H1 (cell line): ENCODE measurements at regions not wholly inside any gene's neighbourhood (a gene's known extent, or its start where the extent isn't known, plus 50 kb on each side); places are given as distances from the start of the nearest gene placed in this dataset.

Source experiments
- CTCF ChIA-PET: fragments of 300-600 bp; sonication (Branson Sonifier 250); formaldehyde crosslinking; loops from one replicate; lab custom pipeline; 2021; ENCODE audit not compliant: partially characterized antibody; lab: Charles Lee
- POLR2A ChIA-PET: fragments of 300-600 bp; sonication (Branson Sonifier 250); formaldehyde crosslinking; loops from one replicate; lab custom pipeline; 2021; ENCODE audit warnings: inconsistent platforms; ENCODE audit not compliant: partially characterized antibody; lab: Charles Lee
- DNase-seq, 2 experiments: peaks; one replicate each; pipeline versions ENCODE4 v3.0.0 to v3.0.0-alpha.2; 2010 to 2022; ENCODE audit warnings: low spot score in 2 of 2, low read depth in 1 of 2, mixed read lengths in 1 of 2
- FAIRE-seq: peaks from 2 replicates; lab custom pipeline; 2011; peaks lifted over from hg19 to GRCh38; lab: Jason Lieb, UNC
- H2AFZ ChIP-seq: 2 replicates; pipeline ENCODE4 v1.8.1; 2012; ENCODE audit warnings: low read length, inconsistent platforms
- H2AK5ac ChIP-seq: 2 replicates; pipeline ENCODE4 v1.6.1; 2013; ENCODE audit warnings: low read depth, low read length
- H2BK120ac ChIP-seq: replicated peaks from 2 replicates; pipeline ENCODE3; 2013; ENCODE audit warnings: low read depth, low read length, inconsistent platforms
- H2BK12ac ChIP-seq: 2 replicates; pipeline ENCODE4 v1.6.1; 2013; ENCODE audit warnings: low read depth, low read length
- H2BK15ac ChIP-seq: 2 replicates; pipeline ENCODE4 v1.6.1; 2013; ENCODE audit warnings: low read length
- H2BK20ac ChIP-seq: 2 replicates; pipeline ENCODE4 v1.6.1; 2013; ENCODE audit warnings: low read length
- H2BK5ac ChIP-seq: 2 replicates; pipeline ENCODE4 v1.6.1; 2013; ENCODE audit warnings: low read depth, low read length
- H3K14ac ChIP-seq: 2 replicates; pipeline ENCODE4 v1.6.1; 2013; ENCODE audit warnings: inconsistent platforms; ENCODE audit not compliant: insufficient read length
- H3K18ac ChIP-seq: 2 replicates; pipeline ENCODE4 v1.6.1; 2013; ENCODE audit warnings: low read length; ENCODE audit errors: extremely low read depth
- H3K23ac ChIP-seq: 2 replicates; pipeline ENCODE4 v1.6.1; 2013; ENCODE audit warnings: inconsistent platforms; ENCODE audit not compliant: insufficient read length
- H3K23me2 ChIP-seq: 2 replicates; pipeline ENCODE4 v1.6.1; 2013; ENCODE audit warnings: low read depth, low read length
- H3K27ac ChIP-seq: 2 replicates; pipeline ENCODE4 v1.6.1; 2011; ENCODE audit warnings: low read depth, low read length, inconsistent platforms
- H3K27me3 ChIP-seq, 4 experiments: replicated peaks in 1 of 4; 1 replicate in 1 of 4; 2 replicates in 3 of 4; pipeline versions ENCODE4 v1.6.1 to v1.8.1; 2011 to 2013; ENCODE audit warnings: low read length in 3 of 4, mild to moderate bottlenecking in 3 of 4, inconsistent platforms in 2 of 4, mixed read lengths in 2 of 4, moderate library complexity in 1 of 4; ENCODE audit not compliant: control insufficient read depth in 3 of 4, insufficient read depth in 3 of 4; ENCODE audit errors: extremely low read depth in 1 of 4
- H3K36me3 ChIP-seq, 4 experiments: 2 replicates each; pipeline versions ENCODE4 v1.6.1 to v1.8.1; 2011 to 2013; ENCODE audit warnings: mild to moderate bottlenecking in 4 of 4, low read length in 3 of 4, moderate library complexity in 2 of 4, control low read depth in 1 of 4, inconsistent platforms in 1 of 4; ENCODE audit not compliant: insufficient read depth in 4 of 4, control insufficient read depth in 2 of 4
- H3K4ac ChIP-seq: replicated peaks from 2 replicates; pipeline ENCODE3; 2013; ENCODE audit warnings: low read length, low read depth, mixed read lengths, inconsistent platforms; ENCODE audit not compliant: insufficient read length
- H3K4me1 ChIP-seq, 4 experiments: replicated peaks in 1 of 4; 1 replicate in 1 of 4; 2 replicates in 3 of 4; pipeline versions ENCODE4 v1.6.1 to v1.8.1; 2011 to 2013; ENCODE audit warnings: low read length in 3 of 4, inconsistent platforms in 2 of 4, mixed read lengths in 1 of 4; ENCODE audit not compliant: insufficient read depth in 4 of 4, control insufficient read depth in 3 of 4
- H3K4me2 ChIP-seq, 2 experiments: 2 replicates each; pipeline versions ENCODE4 v1.6.1 to v1.8.1; 2011 to 2013; ENCODE audit warnings: low read depth in 2 of 2, low read length in 2 of 2, control low read depth in 1 of 2, inconsistent platforms in 1 of 2, mild to moderate bottlenecking in 1 of 2; ENCODE audit not compliant: insufficient read depth in 1 of 2
- H3K4me3 ChIP-seq, 4 experiments: fragments of 200-600, 300-600 bp in 1 of 4; sonication (generic), shearing (Covaris generic), sonication (Bioruptor Twin) in 1 of 4; 2 replicates each; pipeline versions ENCODE4 v1.5.1 to v1.8.1; 2011 to 2016; ENCODE audit warnings: low read length in 4 of 4, low read depth in 3 of 4, control low read depth in 2 of 4, inconsistent platforms in 2 of 4, mild to moderate bottlenecking in 2 of 4, mixed read lengths in 1 of 4, moderate library complexity in 1 of 4; ENCODE audit not compliant: insufficient read depth in 2 of 4; ENCODE audit errors: extremely low read depth in 1 of 4
- H3K56ac ChIP-seq: replicated peaks from 2 replicates; pipeline ENCODE3; 2013; ENCODE audit warnings: low read depth, mild to moderate bottlenecking, mixed read lengths, low read length, inconsistent platforms; ENCODE audit not compliant: insufficient read length
- H3K79me1 ChIP-seq: 2 replicates; pipeline ENCODE4 v1.6.1; 2013; ENCODE audit warnings: low read depth, low read length, control low read depth
- H3K79me2 ChIP-seq, 2 experiments: 2 replicates each; pipeline versions ENCODE4 v1.6.1 to v1.8.1; 2012 to 2013; ENCODE audit warnings: low read length in 2 of 2, mild to moderate bottlenecking in 2 of 2, inconsistent platforms in 1 of 2; ENCODE audit not compliant: insufficient read depth in 2 of 2, control insufficient read depth in 1 of 2
- H3K9ac ChIP-seq, 4 experiments: replicated peaks in 1 of 4; 1 replicate in 1 of 4; 2 replicates in 3 of 4; pipeline versions ENCODE4 v1.6.1 to v1.8.1; 2011 to 2013; ENCODE audit warnings: low read depth in 3 of 4, low read length in 3 of 4, control low read depth in 2 of 4, mild to moderate bottlenecking in 2 of 4, moderate library complexity in 2 of 4, inconsistent platforms in 1 of 4; ENCODE audit errors: extremely low read depth in 1 of 4
- H3K9me3 ChIP-seq, 2 experiments: 2 replicates each; pipeline versions ENCODE4 v1.6.1 to v1.8.1; 2012 to 2013; ENCODE audit warnings: mild to moderate bottlenecking in 2 of 2, moderate library complexity in 2 of 2, control low read depth in 1 of 2, inconsistent platforms in 1 of 2, low read depth in 1 of 2, low read length in 1 of 2, mixed read lengths in 1 of 2; ENCODE audit not compliant: insufficient read depth in 2 of 2
- H4K20me1 ChIP-seq, 2 experiments: replicated peaks in 1 of 2; 2 replicates each; pipeline versions ENCODE3 to v1.8.1; 2011 to 2013; ENCODE audit warnings: inconsistent platforms in 2 of 2, low read length in 2 of 2, mild to moderate bottlenecking in 1 of 2; ENCODE audit not compliant: insufficient read depth in 2 of 2, control insufficient read depth in 1 of 2
- H4K5ac ChIP-seq: 2 replicates; pipeline ENCODE4 v1.6.1; 2013; ENCODE audit warnings: low read length, low read depth, mixed read lengths, inconsistent platforms; ENCODE audit not compliant: insufficient read length
- H4K8ac ChIP-seq: 2 replicates; pipeline ENCODE4 v1.8.0; 2013; ENCODE audit warnings: mild to moderate bottlenecking, moderate library complexity, low read length, inconsistent platforms; ENCODE audit not compliant: insufficient read depth; ENCODE audit errors: extremely low read depth
- H4K91ac ChIP-seq: replicated peaks from 2 replicates; pipeline ENCODE3; 2013; ENCODE audit warnings: low read length, mixed read lengths, inconsistent platforms; ENCODE audit not compliant: insufficient read length
- BCL11A ChIP-seq, 2 experiments: IDR thresholded peaks; one replicate each; pipeline ENCODE4 v1.6.1; 2011; ENCODE audit warnings: low read depth in 2 of 2, low read length in 2 of 2, mild to moderate bottlenecking in 2 of 2
- CREB1 ChIP-seq: IDR thresholded peaks from 2 replicates; pipeline ENCODE4 v1.6.1; 2012; ENCODE audit warnings: inconsistent platforms
- CTBP2 ChIP-seq: IDR thresholded peaks from 2 replicates; pipeline ENCODE4 v1.7.0; 2011; ENCODE audit warnings: borderline replicate concordance, mild to moderate bottlenecking, moderate library complexity, mixed read lengths, low read length; ENCODE audit not compliant: insufficient read depth, insufficient read length
- E2F6 ChIP-seq: IDR thresholded peaks from 2 replicates; pipeline ENCODE4 v1.6.1; 2012; ENCODE audit warnings: inconsistent platforms
- EGR1 ChIP-seq: IDR thresholded peaks from 2 replicates; pipeline ENCODE4 v1.6.1; 2011; ENCODE audit warnings: low read depth, low read length, borderline replicate concordance
- KDM4A ChIP-seq: IDR thresholded peaks from one replicate; pipeline ENCODE4 v1.7.1; 2012; ENCODE audit warnings: low read depth, mild to moderate bottlenecking, moderate library complexity, low read length, inconsistent platforms; ENCODE audit not compliant: severe bottlenecking
- PHF8 ChIP-seq: fragments of 200-600 bp; sonication (generic); conservative IDR thresholded peaks from 2 replicates; pipeline ENCODE4 v1.7.1; 2012; ENCODE audit warnings: low read depth, mild to moderate bottlenecking, inconsistent platforms, low read length, moderate library complexity
- RXRA ChIP-seq: IDR thresholded peaks from 2 replicates; pipeline ENCODE4 v1.6.1; 2011; ENCODE audit warnings: low read depth, mild to moderate bottlenecking, low read length, moderate library complexity; ENCODE audit not compliant: insufficient read depth
- TCF12 ChIP-seq: IDR thresholded peaks from 2 replicates; pipeline ENCODE4 v1.6.1; 2011; ENCODE audit warnings: low read depth, mild to moderate bottlenecking, low read length
- USF2 ChIP-seq: IDR thresholded peaks from 2 replicates; pipeline ENCODE4 v1.6.1; 2011; ENCODE audit warnings: low read length, improper control_type of control experiment
- WGBS, 2 experiments: shearing (Covaris generic) in 1 of 2; methylation state at CpG; one replicate each; pipeline versions ENCODE4 v1.1.6 to v1.1.7; 2013 to 2015; ENCODE audit warnings: low lambda C conversion rate in 2 of 2, mixed read lengths in 2 of 2, inconsistent platforms in 1 of 2, low coverage in 1 of 2, missing lambda C conversion rate in 1 of 2; ENCODE audit not compliant: insufficient replicate concordance in 2 of 2, insufficient coverage in 1 of 2, insufficient read length in 1 of 2; ENCODE audit errors: extremely low coverage in 1 of 2, missing lambda C conversion rate in 1 of 2; 5-methylcytosine and 5-hydroxymethylcytosine counted together

DNA sequence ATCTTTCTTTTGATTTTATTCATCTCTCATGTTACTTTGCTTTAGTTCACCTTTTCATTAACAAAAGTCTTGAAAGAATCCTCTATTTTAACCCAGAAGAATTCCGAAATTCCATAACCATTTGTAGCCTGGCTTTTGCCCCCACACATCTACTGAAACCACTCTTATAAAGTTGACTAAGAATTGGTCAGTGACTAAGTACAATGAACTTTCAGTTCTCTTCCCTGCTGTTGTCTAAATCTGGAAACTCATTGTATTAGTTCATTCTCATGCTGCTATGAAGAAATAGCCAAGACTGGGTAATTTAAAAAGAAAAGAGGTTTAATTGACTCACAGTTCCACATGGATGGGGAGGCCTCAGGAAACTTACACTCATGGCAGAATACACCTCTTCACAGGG is 49.9 kb upstream of the PNPT1 start:
- Histone ChIP-seq H3K4me2 (no peak overlapping the region), H3K23ac (no peak overlapping the region), H4K8ac (no peak overlapping the region), H3K9ac (no peak overlapping the region), H4K5ac (no peak overlapping the region), H4K20me1 (no peaks in the 10 kb centered on the region), H3K4me1 (no peaks in the 10 kb centered on the region), H3K79me2 (no peaks in the 10 kb centered on the region), H3K27me3 (peaks cover 0 to 1% (median 0%) of the 10 kb centered on the region in 4 experiments; a peak in 1 of 7 replicates), H2AFZ (no peak overlapping the region), H3K14ac (no peak overlapping the region), H2BK5ac (no peak overlapping the region), H3K79me1 (no peaks in the 10 kb centered on the region), H3K23me2 (no peaks in the 10 kb centered on the region), H2BK12ac (no peak overlapping the region), H3K56ac (no peak overlapping the region), H3K36me3 (no peaks in the 10 kb centered on the region), H3K27ac (no peak overlapping the region), H3K4me3 (no peak overlapping the region), H2BK15ac (no peak overlapping the region), H3K18ac (no peak overlapping the region), H2AK5ac (no peak overlapping the region), H2BK120ac (no peak overlapping the region), H2BK20ac (no peak overlapping the region), H3K4ac (no peak overlapping the region), H3K9me3 (no peaks in the 10 kb centered on the region), H4K91ac (no peak overlapping the region)
- WGBS, 2 experiments, result 75% methylated on average over 1 of the region's 1 CpG; no CpG with 5 or more reads in 1 of the 2 experiments
- DNase-seq (no peak), FAIRE-seq (no peak)
- CTCF ChIA-PET, result no interaction called here
- TF ChIP-seq USF2 (no peak), PHF8 (no peak), E2F6 (no peak), CREB1 (no peak), KDM4A (no peak), EGR1 (no peak), CTBP2 (no peak), BCL11A (IDR thresholded peaks at IDR 0.05; ENCODE audit: low read depth in 2 of 2, low read length in 2 of 2) (no peak), RXRA (no peak), TCF12 (no peak)
- POLR2A ChIA-PET, result no interaction called here
